ENCODE measurements at regions not wholly inside any gene's neighbourhood (a gene's known extent, or its start where the extent isn't known, plus 50 kb on each side); places are given as distances from the start of the nearest gene placed in this dataset.

DNA sequence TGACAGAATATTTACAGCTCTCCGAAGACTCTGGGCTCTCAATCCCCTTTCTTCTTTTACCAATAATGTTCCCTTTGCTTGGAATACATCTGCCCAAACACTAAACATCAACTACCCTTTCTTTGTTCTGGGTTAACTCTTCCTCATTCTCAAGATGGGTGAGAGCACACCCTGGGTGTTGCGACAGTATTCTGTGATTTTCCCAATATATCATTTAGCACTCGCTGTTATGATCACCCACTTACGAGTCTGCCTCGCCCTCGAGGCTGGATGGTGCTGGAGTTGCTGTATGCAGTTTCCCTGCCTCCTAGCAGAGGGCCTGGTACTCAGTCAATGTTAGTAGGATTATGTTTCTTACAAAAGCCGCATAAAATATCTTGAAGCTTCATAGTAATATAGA is 93.2 kb downstream of the SOCS6 start:
- DNase-seq (ENCODE audit: low spot score), result peak; percentile 69

DNA sequence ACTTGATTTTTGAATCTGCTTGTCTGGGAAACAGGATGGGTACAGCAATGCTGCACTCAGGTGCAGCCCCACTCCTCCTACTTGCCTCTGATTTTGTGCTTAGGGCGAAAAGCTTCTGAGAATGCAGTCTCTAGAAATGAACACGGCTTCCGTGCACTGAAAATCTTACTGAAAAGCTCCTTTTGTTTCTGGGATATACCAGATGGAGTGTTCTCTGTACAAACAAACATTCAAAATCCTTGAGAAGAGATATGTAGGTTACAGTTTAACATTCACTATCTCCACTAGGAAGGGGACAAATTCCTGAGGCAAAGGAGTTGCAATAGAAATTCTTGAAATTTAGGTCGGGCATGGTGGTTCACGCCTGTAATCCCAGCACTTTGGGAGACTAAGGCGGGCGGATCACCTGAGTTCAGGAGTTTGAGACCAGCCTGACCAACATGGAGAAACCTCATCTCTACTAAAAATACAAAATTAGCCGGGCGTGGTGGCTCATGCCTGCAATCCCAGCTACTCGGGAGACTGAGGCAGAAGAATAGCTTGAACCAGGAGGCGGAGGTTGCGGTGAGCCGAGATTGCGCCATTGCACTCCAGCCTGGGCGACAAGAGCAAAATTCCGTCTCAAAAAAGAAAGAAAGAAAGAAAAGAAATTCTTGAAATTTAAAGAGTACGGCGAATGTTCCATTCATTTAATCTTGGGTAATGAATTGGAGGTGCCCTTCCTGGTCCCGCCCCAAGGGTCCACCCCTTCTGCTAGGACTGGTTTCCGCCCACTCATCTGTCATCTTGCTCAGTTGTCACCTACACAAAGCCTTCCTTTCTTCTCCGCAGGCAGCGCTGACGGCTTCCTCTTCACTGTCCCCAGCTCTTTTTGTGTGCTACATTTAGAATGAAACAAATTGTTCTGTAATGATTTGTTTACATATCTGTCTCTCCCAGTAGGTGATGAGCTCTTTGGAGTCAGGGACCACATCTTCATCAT is 92.4 kb downstream of the SOCS6 start:
- DNase-seq (ENCODE audit: low spot score), result peak; percentile 88
